ENCODE measurements at regions not wholly inside any gene's neighbourhood (a gene's known extent, or its start where the extent isn't known, plus 50 kb on each side); places are given as distances from the start of the nearest gene placed in this dataset.

- no peak for TF ChIP-seq ZNF592 (IDR thresholded peaks at IDR 0.05)
- no peak for TF ChIP-seq CTCF (IDR thresholded peaks at IDR 0.05 in 2 of 3, conservative IDR thresholded peaks at IDR 0.05 in 1 of 3; ENCODE audit: control insufficient read depth in 2 of 3, extremely low read depth in 1 of 3, insufficient read depth in 1 of 3, low read depth in 3 of 3, low read length in 3 of 3)
- no peak for TF ChIP-seq BCL11A (IDR thresholded peaks at IDR 0.05; ENCODE audit: low read depth, low read length)
- TF ChIP-seq CREB1 (IDR thresholded peaks at IDR 0.05; ENCODE audit: low read depth): no peak
- no peak for TF ChIP-seq MLLT1 (IDR thresholded peaks at IDR 0.05)
- no peak for TF ChIP-seq ATF3 (IDR thresholded peaks at IDR 0.05; ENCODE audit: borderline replicate concordance, extremely low read depth, low read depth, low read length)
- TF ChIP-seq EZH2 (IDR thresholded peaks at IDR 0.05; ENCODE audit: borderline replicate concordance, control insufficient read depth, low read depth, low read length): no peak
Measured at GRCh38 chr6:88266126-88266525, 100.0 kb upstream of the CNR1 start.
